ENCODE measurements at regions not wholly inside any gene's neighbourhood (a gene's known extent, or its start where the extent isn't known, plus 50 kb on each side); places are given as distances from the start of the nearest gene placed in this dataset.

GRCh38 chr1:104072915-104073371 is 323.2 kb downstream of the AMY1C start:
- DNase-seq (ENCODE audit: low read depth), result no peak
- Histone ChIP-seq H3K27me3 (ENCODE audit: control insufficient read depth, insufficient read depth, low read length) (no peaks in the 10 kb centered on the region), H3K36me3 (ENCODE audit: control insufficient read depth, insufficient read depth, low read length) (no peaks in the 10 kb centered on the region), H3K4me3 (ENCODE audit: low read depth, low read length) (no peak overlapping the region)
- no peak for TF ChIP-seq CTCF (IDR thresholded peaks at IDR 0.05; ENCODE audit: insufficient read depth, low read length, poor library complexity, severe bottlenecking)

- H3K27me3 ChIP-seq (ENCODE audit: control insufficient read depth, insufficient read depth, low read length), result no peaks in the 10 kb centered on the region
- no peak for DNase-seq (ENCODE audit: low read depth)
- H3K4me3 ChIP-seq (ENCODE audit: low read depth, low read length), result no peak overlapping the region
- H3K36me3 ChIP-seq (ENCODE audit: control insufficient read depth, insufficient read depth, low read length), result no peaks in the 10 kb centered on the region
- no peak for TF ChIP-seq CTCF (IDR thresholded peaks at IDR 0.05; ENCODE audit: insufficient read depth, low read length, poor library complexity, severe bottlenecking)
Observed at GRCh38 chr1:104073463-104073902, 323.8 kb downstream of the AMY1C start.

- no peaks in the 10 kb centered on the region for H3K36me3 ChIP-seq (ENCODE audit: control insufficient read depth, insufficient read depth, low read length)
- no peak for TF ChIP-seq CTCF (IDR thresholded peaks at IDR 0.05; ENCODE audit: insufficient read depth, low read length, poor library complexity, severe bottlenecking)
- no peak for DNase-seq (ENCODE audit: low read depth)
- no peaks in the 10 kb centered on the region for H3K27me3 ChIP-seq (ENCODE audit: control insufficient read depth, insufficient read depth, low read length)
- no peak overlapping the region for H3K4me3 ChIP-seq (ENCODE audit: low read depth, low read length)
Observed at GRCh38 chr1:104082221-104082620, 332.5 kb downstream of the AMY1C start.

- Histone ChIP-seq H3K27me3 (ENCODE audit: control insufficient read depth, insufficient read depth, low read length) (no peaks in the 10 kb centered on the region), H3K36me3 (ENCODE audit: control insufficient read depth, insufficient read depth, low read length) (no peaks in the 10 kb centered on the region), H3K4me3 (ENCODE audit: low read depth, low read length) (no peak overlapping the region)
- no peak for DNase-seq (ENCODE audit: low read depth)
- no peak for TF ChIP-seq CTCF (IDR thresholded peaks at IDR 0.05; ENCODE audit: insufficient read depth, low read length, poor library complexity, severe bottlenecking)
Observed at GRCh38 chr1:104084380-104084779, 334.7 kb downstream of the AMY1C start.

GRCh38 chr1:104092698-104093097 is 343.0 kb downstream of the AMY1C start:
- H3K4me3 ChIP-seq (ENCODE audit: low read depth, low read length), result no peak overlapping the region
- no peaks in the 10 kb centered on the region for H3K36me3 ChIP-seq (ENCODE audit: control insufficient read depth, insufficient read depth, low read length)
- DNase-seq (ENCODE audit: low read depth), result no peak
- no peak for TF ChIP-seq CTCF (IDR thresholded peaks at IDR 0.05; ENCODE audit: insufficient read depth, low read length, poor library complexity, severe bottlenecking)
- no peaks in the 10 kb centered on the region for H3K27me3 ChIP-seq (ENCODE audit: control insufficient read depth, insufficient read depth, low read length)

GRCh38 chr1:104098837-104099236 is 349.1 kb downstream of the AMY1C start:
- no peak overlapping the region for H3K4me3 ChIP-seq (ENCODE audit: low read depth, low read length)
- no peaks in the 10 kb centered on the region for H3K36me3 ChIP-seq (ENCODE audit: control insufficient read depth, insufficient read depth, low read length)
- H3K27me3 ChIP-seq (ENCODE audit: control insufficient read depth, insufficient read depth, low read length), result no peaks in the 10 kb centered on the region
- DNase-seq (ENCODE audit: low read depth), result no peak
- no peak for TF ChIP-seq CTCF (IDR thresholded peaks at IDR 0.05; ENCODE audit: insufficient read depth, low read length, poor library complexity, severe bottlenecking)
